Ishikawa (cell line): ENCODE measurements at regions not wholly inside any gene's neighbourhood (a gene's known extent, or its start where the extent isn't known, plus 50 kb on each side); places are given as distances from the start of the nearest gene placed in this dataset.

Experiments
- EGR1 ChIP-seq: IDR thresholded peaks from 2 replicates; pipeline ENCODE4 v1.6.1; 2012
- EP300 ChIP-seq: IDR thresholded peaks from 2 replicates; pipeline ENCODE4 v1.6.1; 2012; ENCODE audit warnings: borderline replicate concordance
- FOXM1 ChIP-seq: IDR thresholded peaks from 2 replicates; pipeline ENCODE4 v1.6.1; 2012; ENCODE audit warnings: low read depth, borderline replicate concordance
- TAF1 ChIP-seq: IDR thresholded peaks from 2 replicates; pipeline ENCODE4 v1.6.1; 2012; ENCODE audit warnings: low read depth, mild to moderate bottlenecking
- TF ChIP-seq, protein P1 (sequence below): IDR thresholded peaks from 2 replicates; pipeline ENCODE4 v1.6.1; 2012; ENCODE audit warnings: low read depth, mild to moderate bottlenecking

DNA sequence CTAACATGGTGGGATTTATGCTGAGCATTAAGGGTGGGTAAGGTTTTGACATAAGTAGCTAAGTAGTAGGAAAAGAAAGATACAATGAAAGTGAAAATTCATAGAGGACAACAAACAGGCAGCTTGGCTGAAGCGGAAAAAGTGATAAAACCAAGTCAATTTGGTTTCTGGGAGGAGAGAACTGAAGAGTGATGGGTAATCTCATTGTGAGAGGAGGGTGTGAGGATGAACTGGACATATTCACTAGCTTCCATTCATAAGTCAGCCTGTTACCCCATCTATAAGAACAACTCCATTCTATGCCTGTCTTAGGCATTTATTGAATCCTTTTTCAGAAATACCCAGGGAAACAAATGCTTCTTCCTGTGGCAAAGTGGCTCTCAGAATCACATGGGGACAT is 67.1 kb upstream of the BBX start:
- TF ChIP-seq, protein P1, sequence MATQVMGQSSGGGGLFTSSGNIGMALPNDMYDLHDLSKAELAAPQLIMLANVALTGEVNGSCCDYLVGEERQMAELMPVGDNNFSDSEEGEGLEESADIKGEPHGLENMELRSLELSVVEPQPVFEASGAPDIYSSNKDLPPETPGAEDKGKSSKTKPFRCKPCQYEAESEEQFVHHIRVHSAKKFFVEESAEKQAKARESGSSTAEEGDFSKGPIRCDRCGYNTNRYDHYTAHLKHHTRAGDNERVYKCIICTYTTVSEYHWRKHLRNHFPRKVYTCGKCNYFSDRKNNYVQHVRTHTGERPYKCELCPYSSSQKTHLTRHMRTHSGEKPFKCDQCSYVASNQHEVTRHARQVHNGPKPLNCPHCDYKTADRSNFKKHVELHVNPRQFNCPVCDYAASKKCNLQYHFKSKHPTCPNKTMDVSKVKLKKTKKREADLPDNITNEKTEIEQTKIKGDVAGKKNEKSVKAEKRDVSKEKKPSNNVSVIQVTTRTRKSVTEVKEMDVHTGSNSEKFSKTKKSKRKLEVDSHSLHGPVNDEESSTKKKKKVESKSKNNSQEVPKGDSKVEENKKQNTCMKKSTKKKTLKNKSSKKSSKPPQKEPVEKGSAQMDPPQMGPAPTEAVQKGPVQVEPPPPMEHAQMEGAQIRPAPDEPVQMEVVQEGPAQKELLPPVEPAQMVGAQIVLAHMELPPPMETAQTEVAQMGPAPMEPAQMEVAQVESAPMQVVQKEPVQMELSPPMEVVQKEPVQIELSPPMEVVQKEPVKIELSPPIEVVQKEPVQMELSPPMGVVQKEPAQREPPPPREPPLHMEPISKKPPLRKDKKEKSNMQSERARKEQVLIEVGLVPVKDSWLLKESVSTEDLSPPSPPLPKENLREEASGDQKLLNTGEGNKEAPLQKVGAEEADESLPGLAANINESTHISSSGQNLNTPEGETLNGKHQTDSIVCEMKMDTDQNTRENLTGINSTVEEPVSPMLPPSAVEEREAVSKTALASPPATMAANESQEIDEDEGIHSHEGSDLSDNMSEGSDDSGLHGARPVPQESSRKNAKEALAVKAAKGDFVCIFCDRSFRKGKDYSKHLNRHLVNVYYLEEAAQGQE, result no peak
- TF ChIP-seq EP300, result no peak
- TF ChIP-seq EGR1, result no peak
- no peak for TF ChIP-seq FOXM1
- TF ChIP-seq TAF1, result no peak
